Osteoblast (primary cell): ENCODE measurements at regions not wholly inside any gene's neighbourhood (a gene's known extent, or its start where the extent isn't known, plus 50 kb on each side); places are given as distances from the start of the nearest gene placed in this dataset.
"Not testable (repeated sequence)": the region's sequence is repeated elsewhere in the genome, so short reads cannot be mapped to it uniquely, and the experiment has no call there.

Experiments used
- DNase-seq: peaks from one replicate; pipeline ENCODE4 v3.0.0; 2011; ENCODE audit warnings: low spot score, mixed read lengths; ENCODE audit not compliant: insufficient read length; ENCODE audit errors: missing footprints
- H2AFZ ChIP-seq: 2 replicates; pipeline ENCODE4 v1.6.0; 2011; ENCODE audit warnings: mild to moderate bottlenecking, low read length
- H3K27ac ChIP-seq: 2 replicates; pipeline ENCODE4 v1.5.1; 2011; ENCODE audit warnings: mild to moderate bottlenecking, low read depth, low read length, moderate library complexity
- H3K27me3 ChIP-seq: 2 replicates; pipeline ENCODE4 v1.6.0; 2012; ENCODE audit warnings: mild to moderate bottlenecking, control low read depth, inconsistent platforms, low read length, moderate library complexity; ENCODE audit not compliant: insufficient read depth
- H3K36me3 ChIP-seq: 2 replicates; pipeline ENCODE4 v1.5.1; 2011; ENCODE audit warnings: mild to moderate bottlenecking, low read length, control low read depth, moderate library complexity; ENCODE audit not compliant: insufficient read depth
- H3K4me1 ChIP-seq: 2 replicates; pipeline ENCODE4 v1.5.1; 2011; ENCODE audit warnings: mild to moderate bottlenecking, low read length, control low read depth, moderate library complexity; ENCODE audit not compliant: insufficient read depth
- H3K4me2 ChIP-seq: 2 replicates; pipeline ENCODE4 v1.6.0; 2011; ENCODE audit warnings: mild to moderate bottlenecking, low read length; ENCODE audit not compliant: insufficient read depth
- H3K4me3 ChIP-seq: fragments of 200-600 bp; sonication (generic); 3 replicates; pipeline ENCODE4 v1.5.1; 2012; ENCODE audit warnings: mild to moderate bottlenecking, low read length, inconsistent platforms; ENCODE audit not compliant: insufficient read depth
- H3K79me2 ChIP-seq: 2 replicates; pipeline ENCODE4 v1.6.0; 2012; ENCODE audit warnings: mild to moderate bottlenecking, low read length, control low read depth, inconsistent platforms; ENCODE audit not compliant: insufficient read depth
- H3K9me3 ChIP-seq: 2 replicates; pipeline ENCODE4 v1.5.1; 2011; ENCODE audit warnings: low read depth, low read length, control low read depth
- H4K20me1 ChIP-seq: 2 replicates; pipeline ENCODE4 v1.6.0; 2012; ENCODE audit warnings: mild to moderate bottlenecking, low read length, control low read depth; ENCODE audit not compliant: insufficient read depth
- TF ChIP-seq, protein P1 (sequence below): IDR thresholded peaks from 2 replicates; pipeline ENCODE4 v1.5.1; 2011; ENCODE audit warnings: mild to moderate bottlenecking, low read depth, low read length, moderate library complexity; ENCODE audit errors: extremely low read depth

DNA sequence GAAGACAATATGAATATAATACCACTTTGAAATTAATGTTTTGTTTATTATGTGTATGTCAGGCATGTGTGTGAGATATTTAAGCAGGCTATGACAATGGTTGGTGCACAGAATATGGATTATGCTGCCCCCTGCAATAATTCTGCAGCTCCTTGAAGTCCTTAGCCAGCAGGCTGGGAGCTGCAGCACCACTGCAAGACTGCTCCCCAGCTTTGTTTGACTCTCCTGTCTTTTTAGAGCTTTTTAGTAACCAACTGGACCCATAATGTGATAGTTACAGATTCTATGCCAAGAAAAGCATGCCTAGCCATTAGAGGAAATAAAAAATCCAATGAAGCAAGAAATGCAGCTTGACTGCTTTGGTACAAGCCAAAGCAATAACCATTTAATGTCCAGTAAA lies 535.1 kb downstream of the TMEM135 start:
- Histone ChIP-seq H3K4me3 (no peak overlapping the region), H3K36me3 (no peaks in the 10 kb centered on the region), H4K20me1 (no peaks in the 10 kb centered on the region), H3K79me2 (no peaks in the 10 kb centered on the region), H3K4me2 (no peak overlapping the region), H2AFZ (no peak overlapping the region), H3K27me3 (no peaks in the 10 kb centered on the region), H3K4me1 (no peaks in the 10 kb centered on the region), H3K9me3 (no peaks in the 10 kb centered on the region), H3K27ac (no peak overlapping the region)
- TF ChIP-seq, protein P1, sequence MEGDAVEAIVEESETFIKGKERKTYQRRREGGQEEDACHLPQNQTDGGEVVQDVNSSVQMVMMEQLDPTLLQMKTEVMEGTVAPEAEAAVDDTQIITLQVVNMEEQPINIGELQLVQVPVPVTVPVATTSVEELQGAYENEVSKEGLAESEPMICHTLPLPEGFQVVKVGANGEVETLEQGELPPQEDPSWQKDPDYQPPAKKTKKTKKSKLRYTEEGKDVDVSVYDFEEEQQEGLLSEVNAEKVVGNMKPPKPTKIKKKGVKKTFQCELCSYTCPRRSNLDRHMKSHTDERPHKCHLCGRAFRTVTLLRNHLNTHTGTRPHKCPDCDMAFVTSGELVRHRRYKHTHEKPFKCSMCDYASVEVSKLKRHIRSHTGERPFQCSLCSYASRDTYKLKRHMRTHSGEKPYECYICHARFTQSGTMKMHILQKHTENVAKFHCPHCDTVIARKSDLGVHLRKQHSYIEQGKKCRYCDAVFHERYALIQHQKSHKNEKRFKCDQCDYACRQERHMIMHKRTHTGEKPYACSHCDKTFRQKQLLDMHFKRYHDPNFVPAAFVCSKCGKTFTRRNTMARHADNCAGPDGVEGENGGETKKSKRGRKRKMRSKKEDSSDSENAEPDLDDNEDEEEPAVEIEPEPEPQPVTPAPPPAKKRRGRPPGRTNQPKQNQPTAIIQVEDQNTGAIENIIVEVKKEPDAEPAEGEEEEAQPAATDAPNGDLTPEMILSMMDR, result no peak
- DNase-seq, result no peak

DNA sequence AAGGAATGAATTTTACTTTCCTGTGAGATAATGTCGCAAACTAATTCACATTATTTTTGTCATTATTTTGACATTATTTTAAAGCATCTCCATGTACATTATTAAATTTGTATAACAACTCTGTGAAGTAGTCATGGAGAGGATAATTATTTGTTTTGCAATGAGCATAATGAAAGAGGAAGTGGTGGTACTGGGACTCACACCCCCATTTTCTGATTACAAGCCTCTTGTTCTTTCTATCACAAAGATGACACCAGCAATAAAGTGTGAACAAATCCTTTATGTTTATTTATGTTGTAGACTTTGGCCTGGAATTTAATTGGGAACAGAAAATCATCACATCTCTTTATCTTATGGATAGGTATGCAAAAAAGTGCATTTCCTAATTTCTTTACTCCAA lies 522.6 kb downstream of the TMEM135 start:
- no peak for DNase-seq
- Histone ChIP-seq H3K4me3 (no peak overlapping the region), H3K4me1 (no peaks in the 10 kb centered on the region)

DNA sequence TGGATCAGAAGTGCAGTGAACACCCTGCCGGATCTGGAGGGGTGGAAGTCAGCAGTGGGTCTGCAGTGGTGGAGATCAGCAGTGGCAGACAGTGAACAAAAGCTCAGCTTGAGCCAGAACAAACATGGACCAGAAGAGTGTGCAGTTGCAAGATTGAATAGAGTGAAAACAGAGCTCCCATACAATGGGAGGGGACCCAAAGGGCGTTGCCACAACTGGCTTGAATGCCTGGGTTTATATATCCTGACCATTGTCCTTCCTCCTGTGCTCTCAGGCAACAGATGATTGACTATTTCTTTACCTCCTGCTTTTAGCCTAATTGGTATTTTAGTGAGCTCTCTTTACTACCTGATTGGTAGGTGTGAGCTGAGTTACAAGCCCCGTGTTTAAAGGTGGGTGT lies 522.1 kb downstream of the TMEM135 start:
- H3K9me3 ChIP-seq, H3K27me3 ChIP-seq, H3K36me3 ChIP-seq: not testable (repeated sequence)

More for the DNA sequence above, 522.6 kb downstream of the TMEM135 start:
- Histone ChIP-seq H3K79me2 (no peaks in the 10 kb centered on the region), H3K27me3 (no peaks in the 10 kb centered on the region), H4K20me1 (no peaks in the 10 kb centered on the region), H2AFZ (no peak overlapping the region), H3K4me2 (no peak overlapping the region), H3K9me3 (no peaks in the 10 kb centered on the region), H3K36me3 (no peaks in the 10 kb centered on the region), H3K27ac (no peak overlapping the region)
- TF ChIP-seq, protein P1, result no peak

DNA sequence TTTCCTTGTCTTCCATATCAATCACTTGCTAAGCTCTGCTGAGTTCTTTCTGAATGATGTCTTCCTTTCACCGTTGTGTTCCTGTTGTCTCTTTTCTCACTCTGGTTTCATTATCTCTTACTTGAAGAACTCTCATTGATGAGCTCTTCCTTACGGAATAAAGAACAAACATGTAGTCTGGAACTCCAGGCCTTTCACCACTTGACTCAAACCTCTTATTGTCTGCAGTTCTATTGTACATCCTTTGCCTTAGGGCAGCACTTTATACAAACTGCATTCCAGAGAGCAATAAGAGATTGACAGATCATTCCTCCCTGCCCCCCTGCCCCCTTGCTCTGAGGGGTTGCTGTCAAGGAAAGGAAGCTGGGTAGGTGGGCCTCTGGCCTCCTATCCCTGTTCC lies 517.4 kb downstream of the TMEM135 start:
- Histone ChIP-seq H3K27ac (no peak overlapping the region), H4K20me1 (no peaks in the 10 kb centered on the region), H3K4me1 (no peaks in the 10 kb centered on the region), H3K4me3 (no peak overlapping the region), H3K4me2 (no peak overlapping the region), H3K36me3 (no peaks in the 10 kb centered on the region), H3K27me3 (no peaks in the 10 kb centered on the region), H2AFZ (no peak overlapping the region), H3K79me2 (no peaks in the 10 kb centered on the region), H3K9me3 (no peaks in the 10 kb centered on the region)
- no peak for DNase-seq
- TF ChIP-seq, protein P1, result no peak

More for the DNA sequence above, 522.1 kb downstream of the TMEM135 start:
- DNase-seq, H3K27ac ChIP-seq, H3K4me1 ChIP-seq, H3K4me3 ChIP-seq, H4K20me1 ChIP-seq, H3K4me2 ChIP-seq, H3K79me2 ChIP-seq, H2AFZ ChIP-seq: not testable (repeated sequence)
